ENCODE measurements at regions not wholly inside any gene's neighbourhood (a gene's known extent, or its start where the extent isn't known, plus 50 kb on each side); places are given as distances from the start of the nearest gene placed in this dataset.

- H3K4me3 ChIP-seq (ENCODE audit: low read depth, low read length): no peak overlapping the region
- TF ChIP-seq CTCF (IDR thresholded peaks at IDR 0.05; ENCODE audit: low read depth, low read length): no peak
Observed at GRCh38 chr14:82449926-82450468, 916.3 kb upstream of the SEL1L start.

GRCh38 chr14:82451675-82452074 lies 918.0 kb upstream of the SEL1L start:
- no peak overlapping the region for H3K4me3 ChIP-seq (ENCODE audit: low read depth, low read length)
- TF ChIP-seq CTCF (IDR thresholded peaks at IDR 0.05; ENCODE audit: low read depth, low read length): no peak

- no peak overlapping the region for H3K4me3 ChIP-seq (ENCODE audit: low read depth, low read length)
- TF ChIP-seq CTCF (IDR thresholded peaks at IDR 0.05; ENCODE audit: low read depth, low read length): no peak
Observed at GRCh38 chr14:82482345-82482744, 948.7 kb upstream of the SEL1L start.

- no peak overlapping the region for H3K4me3 ChIP-seq (ENCODE audit: low read depth, low read length)
- no peak for TF ChIP-seq CTCF (IDR thresholded peaks at IDR 0.05; ENCODE audit: low read depth, low read length)
Observed at GRCh38 chr14:82488473-82488872, 954.8 kb upstream of the SEL1L start.

GRCh38 chr14:82490397-82490796 lies 956.7 kb upstream of the SEL1L start:
- TF ChIP-seq CTCF (IDR thresholded peaks at IDR 0.05; ENCODE audit: low read depth, low read length): no peak
- no peak overlapping the region for H3K4me3 ChIP-seq (ENCODE audit: low read depth, low read length)

- H3K4me3 ChIP-seq (ENCODE audit: low read depth, low read length): no peak overlapping the region
- TF ChIP-seq CTCF (IDR thresholded peaks at IDR 0.05; ENCODE audit: low read depth, low read length): no peak
Observed at GRCh38 chr14:82492157-82492556, 958.5 kb upstream of the SEL1L start.

GRCh38 chr14:82500222-82500621 lies 966.6 kb upstream of the SEL1L start:
- no peak for TF ChIP-seq CTCF (IDR thresholded peaks at IDR 0.05; ENCODE audit: low read depth, low read length)
- H3K4me3 ChIP-seq (ENCODE audit: low read depth, low read length): no peak overlapping the region

All from WI38 (cell line).